HepG2 (cell line): ENCODE measurements at regions not wholly inside any gene's neighbourhood (a gene's known extent, or its start where the extent isn't known, plus 50 kb on each side); places are given as distances from the start of the nearest gene placed in this dataset.
"Not testable (repeated sequence)": the region's sequence is repeated elsewhere in the genome, so short reads cannot be mapped to it uniquely, and the experiment has no call there.

Experiments
- ATAC-seq: fragments of 200-7000 bp; cut with Tn5 transposase; 3 replicates; pipeline ENCODE4 v1.9.1; 2020; ENCODE audit warnings: mild to moderate bottlenecking, moderate library complexity
- BruUV-seq: library from RNA; stranded (reverse); fragments of 400-500 nt; replicated peaks from 2 replicates; lab custom pipeline; 2021; lab: Mats Ljungman, UMichigan
- CTCF ChIA-PET: fragments of 300-600 bp; formaldehyde crosslinking; extraction: SDS; loops from one replicate; lab custom pipeline; 2021; ENCODE audit warnings: low total read pairs, inconsistent platforms, low intra/inter-chr PET ratio; lab: Yijun Ruan, JAX
- POLR2A ChIA-PET: fragments of 350-600 bp; sonication (Branson Sonifier 250); formaldehyde crosslinking; loops from one replicate; lab custom pipeline; 2020; ENCODE audit warnings: antibody characterized with exemption, inconsistent platforms; lab: Yijun Ruan, JAX
- DNase-seq: peaks from one replicate; pipeline ENCODE4 v3.0.0-alpha.2; 2015; ENCODE audit warnings: low spot score
- FAIRE-seq: peaks from 3 replicates; lab custom pipeline; 2011; peaks lifted over from hg19 to GRCh38; lab: Jason Lieb, UNC
- H2AFZ ChIP-seq: one replicate; pipeline ENCODE4 v1.6.1; 2011; ENCODE audit warnings: low read length, inconsistent platforms
- H3K27ac ChIP-seq: fragments of 300-600 bp; 3 replicates; pipeline ENCODE4 v1.8.0; 2011; ENCODE audit warnings: mixed run types, mild to moderate bottlenecking, mixed read lengths, low read length, inconsistent platforms; ENCODE audit not compliant: insufficient read depth; ENCODE audit errors: extremely low read length
- H3K27me3 ChIP-seq, 2 experiments: fragments of 200-600 bp in 1 of 2; 2 replicates in 1 of 2; 3 replicates in 1 of 2; pipeline versions ENCODE4 v1.6.0 to v1.8.0; 2011; ENCODE audit warnings: low read length in 2 of 2, mild to moderate bottlenecking in 2 of 2, moderate library complexity in 2 of 2, inconsistent platforms in 1 of 2; ENCODE audit not compliant: insufficient read depth in 2 of 2, control insufficient read depth in 1 of 2
- H3K36me3 ChIP-seq, 2 experiments: fragments of 200-600 bp in 1 of 2; replicated peaks in 1 of 2; 2 replicates in 1 of 2; 3 replicates in 1 of 2; pipeline versions ENCODE4 v1.5.1 to v1.8.0; 2011; ENCODE audit warnings: low read length in 2 of 2, inconsistent platforms in 1 of 2; ENCODE audit not compliant: insufficient read depth in 2 of 2, control insufficient read depth in 1 of 2
- H3K4me1 ChIP-seq: 2 replicates; pipeline ENCODE4 v1.5.1; 2012; ENCODE audit warnings: low read length, inconsistent platforms; ENCODE audit not compliant: insufficient read depth
- H3K4me2 ChIP-seq: 2 replicates; pipeline ENCODE4 v1.6.0; 2011; ENCODE audit warnings: low read depth, low read length, inconsistent platforms
- H3K4me3 ChIP-seq, 3 experiments: fragments of 200-600 bp in 1 of 3; sonication (generic), shearing (Covaris generic) in 1 of 3; replicated peaks in 1 of 3; 2 replicates each; pipeline ENCODE4 v1.5.1; 2011 to 2016; ENCODE audit warnings: low read length in 3 of 3, inconsistent platforms in 2 of 3, low read depth in 2 of 3, mild to moderate bottlenecking in 2 of 3, control low read depth in 1 of 3, mixed read lengths in 1 of 3; ENCODE audit not compliant: insufficient read depth in 1 of 3
- H3K79me2 ChIP-seq: one replicate; pipeline ENCODE4 v1.6.1; 2011; ENCODE audit warnings: low read length, inconsistent platforms; ENCODE audit not compliant: insufficient read depth
- H3K9ac ChIP-seq: 2 replicates; pipeline ENCODE4 v1.6.0; 2011; ENCODE audit warnings: mild to moderate bottlenecking, low read depth, low read length, inconsistent platforms; ENCODE audit not compliant: insufficient read depth
- H3K9me3 ChIP-seq: 2 replicates; pipeline ENCODE4 v1.5.1; 2012; ENCODE audit warnings: mild to moderate bottlenecking, low read length
- H4K20me1 ChIP-seq: 2 replicates; pipeline ENCODE4 v1.6.0; 2011; ENCODE audit warnings: inconsistent platforms, mild to moderate bottlenecking, low read length, moderate library complexity; ENCODE audit not compliant: insufficient read depth
- ATAD3A ChIP-seq: sonication (generic); formaldehyde crosslinking; IDR thresholded peaks from 2 replicates; pipeline ENCODE4 v1.4.0; 2020; ENCODE audit warnings: missing genetic modification reagents
- CREB1 ChIP-seq, 2 experiments: fragments of 450-650 bp in 1 of 2; IDR thresholded peaks; 2 replicates each; pipeline ENCODE4 v1.6.1; 2016 to 2017; ENCODE audit warnings: control low read depth in 1 of 2, mild to moderate bottlenecking in 1 of 2, missing compliant biosample characterization in 1 of 2, missing genetic modification characterization in 1 of 2
- DNMT1 ChIP-seq: sonication (generic); formaldehyde crosslinking; IDR thresholded peaks from 2 replicates; pipeline ENCODE4 v1.5.1; 2020; ENCODE audit warnings: mild to moderate bottlenecking, missing genetic modification reagents
- ETS1 ChIP-seq: sonication (generic); formaldehyde crosslinking; IDR thresholded peaks from 2 replicates; pipeline ENCODE4 v1.4.0; 2020; ENCODE audit warnings: missing genetic modification reagents
- HNRNPL ChIP-seq: fragments of 200-400 bp; formaldehyde crosslinking; IDR thresholded peaks from 2 replicates; pipeline ENCODE4 v1.6.1; 2017; ENCODE audit warnings: mild to moderate bottlenecking, low read depth, low read length
- MZF1 ChIP-seq: sonication (generic); formaldehyde crosslinking; IDR thresholded peaks from 2 replicates; pipeline ENCODE4 v1.8.1; 2023; ENCODE audit warnings: mild to moderate bottlenecking, missing genetic modification reagents, borderline replicate concordance
- NFAT5 ChIP-seq: sonication (generic); formaldehyde crosslinking; IDR thresholded peaks from 2 replicates; pipeline ENCODE4 v1.4.0; 2020; ENCODE audit warnings: missing genetic modification reagents
- NFKBIZ ChIP-seq: IDR thresholded peaks from 2 replicates; pipeline ENCODE4 v1.6.1; 2018; ENCODE audit warnings: missing genetic modification reagents, missing compliant biosample characterization
- RAD21 ChIP-seq: fragments of 450-650 bp; formaldehyde crosslinking; IDR thresholded peaks from 2 replicates; pipeline ENCODE4 v1.5.0; 2020; ENCODE audit warnings: mild to moderate bottlenecking
- TCF7 ChIP-seq: sonication (generic); IDR thresholded peaks from 2 replicates; pipeline ENCODE4 v1.6.1; 2016; ENCODE audit warnings: antibody characterized with exemption, low read depth
- ZNF124 ChIP-seq: sonication (generic); formaldehyde crosslinking; IDR thresholded peaks from 2 replicates; pipeline ENCODE4 v1.4.0; 2020; ENCODE audit warnings: missing genetic modification reagents
- ZNF253 ChIP-seq: sonication (generic); formaldehyde crosslinking; IDR thresholded peaks from 2 replicates; pipeline ENCODE4 v1.8.0; 2022; ENCODE audit warnings: mild to moderate bottlenecking, missing genetic modification reagents, borderline replicate concordance
- ZNF737 ChIP-seq: sonication (generic); formaldehyde crosslinking; IDR thresholded peaks from 2 replicates; pipeline ENCODE4 v1.5.0; 2020; ENCODE audit warnings: missing genetic modification reagents, mild to moderate bottlenecking, borderline replicate concordance
- ZNF776 ChIP-seq: sonication (generic); formaldehyde crosslinking; IDR thresholded peaks from 2 replicates; pipeline ENCODE4 v1.4.0; 2020; ENCODE audit warnings: mild to moderate bottlenecking, missing genetic modification reagents
- WGBS: methylation state at CpG from one replicate; pipeline ENCODE4 v1.1.6; 2017; ENCODE audit warnings: low lambda C conversion rate; 5-methylcytosine and 5-hydroxymethylcytosine counted together
- in situ Hi-C: cut with HindIII; loops from 2 replicates; pipeline ENCODE4 v1.10.0; 2017; ENCODE audit warnings: low pct_unique_long_range_greater_than_20kb; ENCODE audit not compliant: extremely low pct_ligation_motif_present
- intact Hi-C: fragments of 100-400 bp; cut with micrococcal nuclease; formaldehyde crosslinking; loops from one replicate; pipeline ENCODE4 v1.10.0; 2022; ENCODE audit not compliant: unreplicated experiment

GRCh38 chr9:91017245-91017644 lies 215.6 kb downstream of the SYK start:
- no peaks in the 10 kb centered on the region for H3K4me1 ChIP-seq
- 38% methylated on average over 3 of the region's 6 CpGs for WGBS
- TF ChIP-seq MZF1 (CRISPR knock-in tag) (no peak), DNMT1 (no peak), NFKBIZ (CRISPR knock-in tag) (no peak), ETS1 (no peak), NFAT5 (no peak), ATAD3A (CRISPR knock-in tag) (no peak), ZNF253 (CRISPR knock-in tag) (no peak), ZNF737 (no peak), ZNF124 (CRISPR knock-in tag) (no peak), ZNF776 (CRISPR knock-in tag) (no peak), HNRNPL (no peak), CREB1 (IDR thresholded peaks at IDR 0.05) (no peak), CREB1 (CRISPR knock-in tag; IDR thresholded peaks at IDR 0.05) (no peak), TCF7 (no peak), RAD21 (CRISPR knock-in tag) (no peak)
- TF ChIP-seq, all 625 proteins: peak for 0
- Histone ChIP-seq H3K27ac (no peak overlapping the region), H3K27me3 (peaks cover 0 to 5% of the 10 kb centered on the region in 2 experiments; a peak in 1 of 5 replicates), H4K20me1 (no peaks in the 10 kb centered on the region), H3K4me3 (no peak overlapping the region), H3K79me2 (no peaks in the 10 kb centered on the region), H3K9ac (no peak overlapping the region), H3K4me2 (no peak overlapping the region), H3K36me3 (no peaks in the 10 kb centered on the region), H2AFZ (no peak overlapping the region), H3K9me3 (no peaks in the 10 kb centered on the region)
- ATAC-seq (no peak), DNase-seq (no peak), FAIRE-seq (no peak)
- intact Hi-C loops (no loop called here), in situ Hi-C loops (no loop called here)
- no TSS peak for BruUV-seq
- ChIA-PET CTCF (no interaction called here), POLR2A (no interaction called here)

- H3K4me3 ChIP-seq, BruUV-seq, H3K4me2 ChIP-seq, CTCF ChIA-PET, H3K27me3 ChIP-seq, H3K9ac ChIP-seq, FAIRE-seq, H3K9me3 ChIP-seq, H3K4me1 ChIP-seq, H3K36me3 ChIP-seq, POLR2A ChIA-PET, H3K79me2 ChIP-seq, H3K27ac ChIP-seq, in situ Hi-C loops, H4K20me1 ChIP-seq, intact Hi-C loops, ATAC-seq, H2AFZ ChIP-seq, DNase-seq: not testable (repeated sequence)
- WGBS: 31% methylated on average over 1 of the region's 1 CpG
Observed at GRCh38 chr9:91019871-91020270, 218.3 kb downstream of the SYK start.
